NCI-H2107 treated with DMSO at 0.1 percent for 48 hours (cell line): ENCODE measurements at regions not wholly inside any gene's neighbourhood (a gene's known extent, or its start where the extent isn't known, plus 50 kb on each side); places are given as distances from the start of the nearest gene placed in this dataset.

Source experiments
- DNase-seq: peaks from one replicate; lab custom pipeline; 2025; ENCODE audit not compliant: unreplicated experiment; lab: John Stamatoyannopoulos, UW

DNA sequence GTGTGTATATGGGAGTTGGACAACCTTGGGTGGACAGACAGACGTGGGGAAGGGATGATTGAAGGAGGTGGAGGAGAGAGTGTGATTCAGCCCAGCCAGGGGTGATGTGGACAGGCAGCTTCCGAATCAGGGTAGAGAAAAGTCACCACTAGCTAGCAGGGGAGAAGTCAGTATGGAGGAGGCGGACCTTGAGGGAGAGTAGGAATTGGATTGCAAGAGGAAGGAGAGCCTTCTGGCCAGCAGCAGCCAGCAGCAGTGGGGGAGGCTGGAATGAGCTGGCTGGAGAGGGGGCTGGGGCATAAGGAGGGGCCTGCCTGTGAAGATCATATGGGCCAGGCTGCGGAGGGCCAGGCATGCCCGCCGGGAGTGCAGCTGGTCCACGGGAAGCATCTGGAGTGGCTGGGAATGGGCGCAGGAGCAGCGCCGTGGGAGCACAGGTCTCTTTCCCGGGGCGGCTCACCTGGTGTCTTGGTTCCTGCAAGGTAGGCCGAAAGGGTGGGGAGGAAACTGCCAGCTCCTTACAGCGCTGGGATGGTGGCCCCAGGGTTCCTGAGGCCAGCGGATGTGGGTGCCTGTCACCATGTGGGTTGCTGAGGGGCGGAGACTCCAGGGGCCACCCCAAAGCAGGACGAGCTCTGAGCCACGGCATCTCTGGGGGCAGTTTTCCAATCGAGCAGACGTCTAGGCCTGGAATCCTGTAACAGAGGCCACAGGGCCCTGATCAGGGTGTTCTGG lies 235.3 kb downstream of the SEC14L1 start:
- no peak for DNase-seq

DNA sequence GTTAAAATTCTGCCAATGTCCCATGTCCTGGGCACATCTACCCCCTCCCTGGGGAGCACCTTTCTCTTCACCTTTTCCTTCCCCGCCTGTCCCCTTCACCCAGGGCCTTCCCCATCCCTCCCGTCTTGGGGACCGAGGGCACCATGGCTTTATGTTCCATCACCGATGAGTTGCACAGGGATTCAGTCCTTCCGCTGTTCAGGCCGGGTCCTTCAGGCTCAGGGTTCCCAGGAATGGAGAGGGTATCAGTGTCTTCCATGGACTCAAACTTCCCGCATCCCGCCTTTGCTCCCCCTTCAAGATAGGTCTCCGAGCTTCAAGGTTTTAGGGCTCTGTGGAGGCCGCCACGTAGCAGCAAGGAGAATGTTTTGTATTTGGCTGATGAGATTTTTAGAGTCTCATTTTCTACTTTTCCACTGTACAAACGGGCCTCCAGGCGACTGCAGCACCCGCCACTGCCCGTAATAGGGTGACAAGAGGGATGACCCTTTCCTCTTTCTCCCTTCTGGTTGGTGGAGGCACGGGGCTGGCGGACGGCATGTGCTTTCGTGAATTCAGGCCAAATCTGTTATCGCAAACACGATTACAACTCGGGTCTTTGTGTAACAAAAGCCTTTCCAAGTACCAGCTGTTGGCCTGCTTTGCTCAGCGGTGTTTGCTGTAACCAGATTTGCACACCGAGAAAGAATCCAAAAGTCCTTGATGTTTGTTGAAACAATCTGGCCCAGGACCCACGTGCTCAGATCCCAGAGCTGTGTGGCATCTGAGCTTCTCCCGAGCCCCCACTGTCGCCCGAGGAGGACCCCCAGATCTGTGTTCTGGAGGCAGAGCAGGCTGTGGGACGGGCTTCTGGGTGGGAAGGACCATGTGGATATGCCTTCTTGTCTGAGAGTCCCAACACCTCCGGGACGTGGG lies 236.3 kb downstream of the SEC14L1 start:
- DNase-seq: no peak

DNA sequence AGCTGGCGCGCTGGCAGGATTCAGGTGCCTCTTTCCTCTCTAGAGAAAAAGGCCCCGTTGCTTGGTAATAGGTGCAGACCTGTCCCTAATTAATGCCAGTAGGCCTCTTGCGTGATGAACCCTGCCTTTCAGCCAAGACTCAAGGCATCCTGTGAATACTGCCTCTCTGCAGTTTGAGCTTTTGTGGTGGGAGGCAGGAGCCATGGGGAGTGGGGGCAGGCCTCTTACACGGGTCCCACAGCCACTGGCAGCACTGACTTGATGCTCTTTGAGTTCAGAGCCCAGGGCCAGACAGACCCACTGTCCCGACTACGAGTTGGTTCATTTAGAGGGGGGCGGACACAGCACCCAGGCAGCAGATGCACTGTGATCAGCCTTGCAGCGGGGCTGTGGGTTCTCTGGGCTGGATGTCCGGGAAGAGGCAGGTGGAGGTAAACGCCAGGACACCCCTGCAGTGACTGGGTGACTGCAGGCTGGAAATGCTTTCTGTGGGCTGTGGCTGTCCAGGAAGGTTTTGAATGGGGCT lies 237.0 kb downstream of the SEC14L1 start:
- DNase-seq: no peak

DNA sequence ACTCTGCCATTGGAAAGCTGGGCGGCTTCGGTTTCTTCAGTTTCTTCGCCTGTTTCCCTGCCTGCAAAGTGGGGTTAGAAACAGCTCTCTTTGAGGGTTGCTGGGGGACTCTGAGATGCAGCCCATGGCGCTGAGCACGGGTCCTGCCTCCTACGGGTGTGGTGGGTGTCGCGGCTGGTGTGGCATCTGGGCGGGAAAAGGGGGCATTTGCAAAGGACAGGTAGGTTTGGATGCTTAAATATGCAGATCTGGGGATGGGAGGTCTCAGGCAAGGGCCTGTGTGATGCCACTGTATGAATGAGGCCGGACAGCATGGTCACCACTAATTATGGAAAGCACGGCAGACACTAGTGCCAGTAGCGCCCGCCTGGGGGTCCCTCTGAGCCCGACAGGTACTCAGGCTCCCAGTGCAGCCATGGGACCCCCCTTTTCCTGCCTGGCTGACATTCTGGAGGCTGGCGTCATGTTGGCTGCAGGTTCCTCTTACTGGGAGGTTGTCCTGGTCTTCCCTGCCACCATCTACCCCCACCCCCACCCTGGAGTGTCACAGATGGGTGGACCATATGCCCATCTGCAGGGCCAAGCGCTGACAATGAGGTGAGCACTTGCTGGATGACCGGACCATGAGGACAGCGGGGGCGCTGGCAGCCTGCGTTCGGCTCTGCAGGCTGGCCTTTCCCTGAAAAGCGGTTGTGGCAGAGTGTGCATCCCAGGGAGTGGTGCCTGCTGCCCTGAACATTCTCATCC lies 237.7 kb downstream of the SEC14L1 start:
- no peak for DNase-seq

GRCh38 chr17:77379065-77379428 lies 238.3 kb downstream of the SEC14L1 start:
- DNase-seq: no peak

DNA sequence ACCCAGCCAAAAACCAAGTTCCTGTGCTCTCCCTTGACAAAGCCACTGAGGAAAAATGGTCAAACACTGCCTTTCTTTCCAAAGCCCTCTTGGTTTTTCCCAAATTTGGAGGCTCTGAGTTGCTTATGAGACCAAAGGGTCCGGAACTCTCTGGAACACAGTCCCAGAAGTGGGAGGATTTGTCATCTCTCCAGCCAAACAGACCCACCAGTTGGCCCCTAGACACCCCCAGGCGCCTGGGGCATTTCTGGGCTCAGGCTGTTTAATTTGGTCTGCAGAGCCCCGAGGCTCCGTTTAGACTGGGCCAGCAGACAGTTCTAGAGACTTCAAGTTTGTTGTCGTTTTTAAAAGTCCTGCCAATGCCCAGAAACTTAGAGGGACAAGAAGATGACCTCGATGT lies 239.1 kb downstream of the SEC14L1 start:
- no peak for DNase-seq

GRCh38 chr17:77380395-77381184 lies 239.8 kb downstream of the SEC14L1 start:
- DNase-seq: no peak

DNA sequence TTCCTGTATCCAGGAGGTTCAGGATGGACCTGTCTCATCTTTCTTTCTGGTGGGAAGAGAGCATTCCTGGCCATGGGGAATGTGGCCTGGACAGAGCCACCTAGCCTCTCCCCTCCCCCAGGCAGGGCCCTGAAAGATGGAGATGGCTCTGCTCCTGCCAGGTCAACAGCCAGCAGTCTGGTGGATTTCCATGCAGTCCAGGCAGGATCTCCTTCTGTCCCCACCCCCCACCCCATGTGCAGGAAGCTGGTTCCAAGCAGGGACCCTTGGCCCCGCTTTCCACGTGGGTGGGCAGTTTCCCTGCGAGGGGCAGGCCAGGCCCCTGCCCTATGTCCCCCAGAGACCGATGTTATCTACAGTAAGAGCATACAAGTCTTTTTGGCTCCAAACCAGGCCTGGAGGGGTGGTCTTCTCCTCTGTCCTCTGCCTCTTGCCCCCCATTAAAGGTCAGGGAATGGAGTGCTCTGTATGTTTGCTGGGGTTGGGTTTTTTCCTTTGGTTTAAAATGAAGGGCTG lies 240.5 kb downstream of the SEC14L1 start:
- no peak for DNase-seq

GRCh38 chr17:77381731-77382130 lies 241.0 kb downstream of the SEC14L1 start:
- no peak for DNase-seq

- DNase-seq: no peak
These were observed 241.7 kb downstream of the SEC14L1 start for GRCh38 chr17:77382356-77382911.

- DNase-seq: no peak
These were observed 242.3 kb downstream of the SEC14L1 start for GRCh38 chr17:77382966-77383612.

DNA sequence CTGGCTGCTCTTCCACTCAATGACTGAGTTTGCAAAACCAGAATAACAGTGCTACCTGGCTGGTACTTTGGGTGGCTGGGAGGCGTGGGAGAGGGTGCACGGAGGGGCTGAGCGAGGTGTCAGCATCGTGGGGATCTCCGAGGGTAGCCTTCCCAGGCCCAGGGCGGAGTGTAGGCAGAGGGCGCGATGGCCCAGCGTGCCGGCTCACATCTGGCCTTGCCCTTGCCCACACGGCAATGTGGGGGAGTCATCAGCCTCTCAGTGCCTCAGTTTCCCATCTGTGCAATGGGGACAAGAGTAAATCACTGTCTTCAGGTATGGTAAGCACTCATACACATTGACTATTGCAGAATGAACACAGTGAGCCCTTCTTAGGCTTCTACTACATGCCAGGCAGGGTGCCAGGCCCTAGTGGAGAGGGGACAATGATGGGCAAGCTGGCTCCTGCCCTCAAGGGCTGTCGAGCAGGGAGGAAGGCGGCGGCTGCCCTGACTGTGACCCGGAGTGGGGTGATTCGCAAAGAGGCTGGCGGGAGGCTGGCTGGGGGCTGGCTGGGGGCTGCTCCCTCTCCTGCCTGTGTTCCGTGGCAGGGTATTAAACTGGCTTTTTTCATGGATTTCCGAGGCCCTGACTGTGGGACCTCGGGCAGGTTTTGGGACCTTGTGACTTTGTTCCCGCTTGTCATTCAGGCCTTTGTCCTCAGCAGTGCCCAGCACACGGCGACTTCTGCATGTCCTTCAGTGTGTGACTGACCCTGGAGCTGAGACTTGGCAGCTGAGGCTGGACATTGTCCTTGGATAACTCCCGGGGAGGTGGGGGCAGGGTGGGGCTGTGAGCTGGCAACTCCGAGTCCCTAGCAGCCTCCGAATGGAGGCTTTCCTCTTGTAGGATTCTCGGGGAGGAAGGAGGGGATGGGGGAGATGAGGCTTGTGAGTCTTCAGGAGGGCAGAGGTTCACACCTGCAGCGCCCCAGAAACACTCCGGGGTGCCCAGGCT lies 243.1 kb downstream of the SEC14L1 start:
- no peak for DNase-seq

- no peak for DNase-seq
These were observed 245.2 kb downstream of the SEC14L1 start for GRCh38 chr17:77385750-77386501.

DNA sequence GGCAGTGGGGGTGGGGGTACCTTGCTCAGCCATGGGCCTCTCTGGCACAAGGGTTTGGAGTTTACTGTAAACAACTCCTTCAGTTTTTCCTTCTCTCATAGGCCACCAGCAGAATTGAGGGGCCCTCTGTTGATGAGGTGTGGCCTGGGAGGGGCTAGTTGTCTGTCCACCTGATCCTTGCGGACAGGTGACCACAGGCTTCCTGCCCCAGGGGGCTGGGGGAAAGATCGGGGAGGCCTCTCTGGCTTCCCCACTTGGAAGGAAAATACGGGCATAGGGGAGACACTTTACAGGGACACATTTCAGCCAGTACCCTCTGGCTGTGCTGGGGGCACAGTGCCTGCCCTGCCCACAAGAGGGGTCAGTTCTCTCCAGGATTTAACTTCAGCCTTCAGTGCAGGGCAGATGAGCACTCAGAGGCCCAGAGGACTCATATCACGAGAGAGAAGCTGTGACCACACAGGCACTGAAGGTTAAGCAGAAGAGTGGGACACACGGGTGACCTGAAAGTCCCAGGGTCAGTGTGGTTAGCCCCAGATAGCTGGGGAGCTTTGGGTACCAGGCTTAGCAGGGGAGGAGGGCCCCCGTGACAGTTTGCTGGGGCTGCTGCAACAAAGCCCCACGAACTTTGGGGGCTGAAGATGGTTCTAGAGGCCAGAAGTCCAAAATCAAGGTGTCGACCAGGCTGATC lies 245.9 kb downstream of the SEC14L1 start:
- no peak for DNase-seq

- DNase-seq: no peak
These were observed 247.1 kb downstream of the SEC14L1 start for GRCh38 chr17:77387891-77388290.

DNA sequence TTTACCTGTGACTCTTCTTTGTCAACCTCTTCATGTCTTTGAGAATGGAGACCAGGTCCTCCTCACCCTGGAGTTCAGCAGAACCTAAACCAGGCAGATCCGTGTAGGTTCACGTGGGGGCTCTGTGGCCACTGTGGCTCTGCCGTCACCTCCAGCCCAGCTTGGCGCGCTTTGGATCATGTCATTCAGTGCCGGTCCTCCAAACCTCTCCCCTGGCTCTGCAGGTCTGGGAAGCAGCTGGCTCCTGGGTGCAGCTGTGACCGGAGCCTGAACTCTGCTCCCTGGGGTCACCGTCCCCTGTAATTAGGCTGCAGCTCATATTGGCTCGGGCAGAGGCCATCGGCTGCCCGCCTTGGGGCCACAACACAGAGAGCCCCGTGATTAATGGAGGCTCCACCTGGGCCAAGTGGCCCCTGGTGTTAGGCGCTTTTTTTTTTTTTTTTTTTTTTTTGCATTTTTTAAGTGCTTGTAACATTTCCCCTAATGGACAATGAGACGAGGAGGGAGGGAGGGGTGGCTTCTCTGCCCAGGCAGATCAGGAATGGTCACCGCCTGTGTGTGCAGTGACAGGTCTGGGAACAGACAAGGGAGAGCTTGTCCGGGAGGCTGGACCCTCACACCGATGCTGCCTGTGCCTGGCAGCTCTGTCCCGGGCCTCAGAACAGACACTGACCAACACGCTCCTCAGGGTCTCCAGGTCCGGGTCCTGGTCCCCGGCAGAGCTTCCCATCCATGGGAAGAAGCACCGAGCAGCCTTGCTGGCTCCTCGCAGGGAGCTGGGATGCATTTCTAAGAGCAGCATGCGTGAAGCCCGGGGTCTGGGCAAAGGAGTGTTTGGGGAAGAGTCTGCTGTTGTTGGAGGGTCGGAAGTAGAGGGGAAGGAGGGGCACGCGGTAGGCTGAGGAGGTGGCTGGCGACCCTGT lies 247.9 kb downstream of the SEC14L1 start:
- DNase-seq: no peak
